ENCODE measurements at regions not wholly inside any gene's neighbourhood (a gene's known extent, or its start where the extent isn't known, plus 50 kb on each side); places are given as distances from the start of the nearest gene placed in this dataset.

DNA sequence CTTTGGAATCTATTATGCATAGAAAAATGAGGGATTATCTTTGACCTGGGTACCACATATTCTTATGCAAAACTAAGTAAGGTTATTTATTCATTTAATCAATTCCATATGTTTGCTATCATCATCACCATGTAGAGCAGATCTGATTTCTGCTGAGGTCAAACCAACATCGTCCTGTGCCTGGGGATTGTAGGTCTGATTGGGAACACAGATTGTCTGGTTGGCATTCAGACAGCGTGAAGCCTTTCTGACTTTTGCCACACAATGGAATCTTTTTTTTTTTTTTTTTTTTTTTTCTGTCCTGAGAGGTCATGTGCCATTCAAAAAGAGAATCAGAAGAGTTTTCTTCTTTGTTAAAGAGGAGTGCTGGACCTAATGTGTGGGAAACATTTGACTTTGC lies 142.9 kb downstream of the RAB11FIP2 start:
- TF ChIP-seq POLR2AphosphoS5 (IDR thresholded peaks at IDR 0.05; ENCODE audit: low read depth, low read length) (no peak), POLR2A (IDR thresholded peaks at IDR 0.05; ENCODE audit: low read depth, low read length) (no peak)
